ENCODE measurements at regions not wholly inside any gene's neighbourhood (a gene's known extent, or its start where the extent isn't known, plus 50 kb on each side); places are given as distances from the start of the nearest gene placed in this dataset.

GRCh38 chr6:10276106-10276505 is 138.8 kb downstream of the TFAP2A start:
- no peak for ATAC-seq
- intact Hi-C loops (cut with DNase I, micrococcal nuclease) = no loop called here
- Histone ChIP-seq H3K9me3 (no peaks in the 10 kb centered on the region), H3K4me3 (no peak overlapping the region), H3K4me1 (ENCODE audit: low read depth) (no peaks in the 10 kb centered on the region), H3K36me3 (ENCODE audit: low read depth) (no peaks in the 10 kb centered on the region)
- no peak for DNase-seq
- no peak for TF ChIP-seq CTCF (IDR thresholded peaks at IDR 0.05)

- no peak for TF ChIP-seq CTCF (IDR thresholded peaks at IDR 0.05)
- no peaks in the 10 kb centered on the region for H3K4me1 ChIP-seq (ENCODE audit: low read depth)
- no peaks in the 10 kb centered on the region for H3K9me3 ChIP-seq
- H3K36me3 ChIP-seq (ENCODE audit: low read depth) = no peaks in the 10 kb centered on the region
- intact Hi-C loops (cut with DNase I, micrococcal nuclease) = no loop called here
- ATAC-seq = no peak
- DNase-seq = no peak
- no peak overlapping the region for H3K4me3 ChIP-seq
Measured at GRCh38 chr6:10272591-10272990, 142.3 kb downstream of the TFAP2A start.

- Histone ChIP-seq H3K36me3 (ENCODE audit: low read depth) (no peaks in the 10 kb centered on the region), H3K4me1 (ENCODE audit: low read depth) (no peaks in the 10 kb centered on the region), H3K4me3 (no peak overlapping the region), H3K9me3 (no peaks in the 10 kb centered on the region)
- no peak for TF ChIP-seq CTCF (IDR thresholded peaks at IDR 0.05)
- DNase-seq (no peak), ATAC-seq (no peak)
- intact Hi-C loops (cut with DNase I, micrococcal nuclease) = no loop called here
Measured at GRCh38 chr6:10271982-10272381, 142.9 kb downstream of the TFAP2A start.

GRCh38 chr6:10269814-10270472 is 144.9 kb downstream of the TFAP2A start:
- H3K4me1 ChIP-seq (ENCODE audit: low read depth) = no peaks in the 10 kb centered on the region
- TF ChIP-seq CTCF (IDR thresholded peaks at IDR 0.05) = no peak
- intact Hi-C loops (cut with DNase I, micrococcal nuclease) = no loop called here
- ATAC-seq (no peak), DNase-seq (no peak)
- H3K9me3 ChIP-seq = no peaks in the 10 kb centered on the region
- H3K4me3 ChIP-seq = no peak overlapping the region
- no peaks in the 10 kb centered on the region for H3K36me3 ChIP-seq (ENCODE audit: low read depth)

- ATAC-seq (no peak), DNase-seq (no peak)
- H3K9me3 ChIP-seq = no peaks in the 10 kb centered on the region
- H3K4me3 ChIP-seq = no peak overlapping the region
- intact Hi-C loops (cut with DNase I, micrococcal nuclease) = no loop called here
- no peaks in the 10 kb centered on the region for H3K4me1 ChIP-seq (ENCODE audit: low read depth)
- H3K36me3 ChIP-seq (ENCODE audit: low read depth) = no peaks in the 10 kb centered on the region
- TF ChIP-seq CTCF (IDR thresholded peaks at IDR 0.05) = no peak
Measured at GRCh38 chr6:10268611-10269310, 146.1 kb downstream of the TFAP2A start.
